Right lobe of liver (tissue), 6 donors: ENCODE measurements at regions not wholly inside any gene's neighbourhood (a gene's known extent, or its start where the extent isn't known, plus 50 kb on each side); places are given as distances from the start of the nearest gene placed in this dataset.

Source experiments
- ATAC-seq, 4 donors: fragments of 200-7000 bp; cut with Tn5 transposase; one replicate each; pipeline ENCODE4 v1.9.1; 2020; ENCODE audit warnings: mild to moderate bottlenecking in 4 of 4, moderate library complexity in 4 of 4
- DNase-seq, 3 donors: peaks; one replicate each; pipeline ENCODE4 v3.0.0-alpha.2; 2020
- H3K27ac ChIP-seq, 3 donors: fragments of 200-600 bp; one replicate each; pipeline ENCODE4 v1.8.0; 2022
- H3K27me3 ChIP-seq, 2 donors: fragments of 200-600 bp; one replicate each; pipeline ENCODE4 v1.8.0; 2022
- H3K36me3 ChIP-seq, 4 donors: fragments of 200-600 bp; sonication (generic) in 1 of 4; one replicate each; pipeline versions ENCODE4 v1.5.1 to v1.8.0; 2017 to 2022; ENCODE audit warnings: control low read depth in 1 of 4
- H3K4me1 ChIP-seq, 4 donors: fragments of 200-600 bp; sonication (generic) in 1 of 4; one replicate each; pipeline versions ENCODE4 v1.5.1 to v1.8.0; 2017 to 2022; ENCODE audit warnings: control low read depth in 1 of 4
- H3K4me3 ChIP-seq, 3 donors: fragments of 200-600 bp; one replicate each; pipeline ENCODE4 v1.8.0; 2022
- H3K9me3 ChIP-seq, 4 donors: fragments of 200-600 bp; sonication (generic) in 1 of 4; one replicate each; pipeline versions ENCODE4 v1.5.1 to v1.8.0; 2017 to 2022; ENCODE audit warnings: control low read depth in 1 of 4
- POLR2A ChIP-seq: fragments of 450-650 bp; IDR thresholded peaks from one replicate; pipeline ENCODE4 v1.6.1; 2017; ENCODE audit warnings: antibody characterized with exemption, mild to moderate bottlenecking
- WGBS: methylation state at CpG from one replicate; pipeline ENCODE4 v1.1.6; 2018; ENCODE audit warnings: low coverage, low lambda C conversion rate; ENCODE audit not compliant: insufficient coverage; ENCODE audit errors: missing lambda C conversion rate; 5-methylcytosine and 5-hydroxymethylcytosine counted together
- intact Hi-C, 2 donors: fragments of 100-400 bp; cut with DNase I; formaldehyde crosslinking; loops; one replicate each; pipeline versions ENCODE4 v1.11.2 to v1.14.1; 2022
- TF ChIP-seq, protein P1 (sequence below), 4 donors: fragments of 200-600 bp in 3 of 4; fragments of 450-650 bp in 1 of 4; IDR thresholded peaks; one replicate each; pipeline versions ENCODE4 v1.5.1 to v1.8.0; 2016 to 2022; ENCODE audit warnings: antibody characterized with exemption in 4 of 4, mild to moderate bottlenecking in 2 of 4
- donor health status: DM: no; HTN: yes; CAD: no.
- donor health status: DM: no; HTN: no; CAD: no.
- donor health status: DM: no; HTN: no; CAD: no.
- donor health status: DM: no; HTN: yes; CAD: no.
- donor health status: DM: no; HTN: yes; CAD: no.

DNA sequence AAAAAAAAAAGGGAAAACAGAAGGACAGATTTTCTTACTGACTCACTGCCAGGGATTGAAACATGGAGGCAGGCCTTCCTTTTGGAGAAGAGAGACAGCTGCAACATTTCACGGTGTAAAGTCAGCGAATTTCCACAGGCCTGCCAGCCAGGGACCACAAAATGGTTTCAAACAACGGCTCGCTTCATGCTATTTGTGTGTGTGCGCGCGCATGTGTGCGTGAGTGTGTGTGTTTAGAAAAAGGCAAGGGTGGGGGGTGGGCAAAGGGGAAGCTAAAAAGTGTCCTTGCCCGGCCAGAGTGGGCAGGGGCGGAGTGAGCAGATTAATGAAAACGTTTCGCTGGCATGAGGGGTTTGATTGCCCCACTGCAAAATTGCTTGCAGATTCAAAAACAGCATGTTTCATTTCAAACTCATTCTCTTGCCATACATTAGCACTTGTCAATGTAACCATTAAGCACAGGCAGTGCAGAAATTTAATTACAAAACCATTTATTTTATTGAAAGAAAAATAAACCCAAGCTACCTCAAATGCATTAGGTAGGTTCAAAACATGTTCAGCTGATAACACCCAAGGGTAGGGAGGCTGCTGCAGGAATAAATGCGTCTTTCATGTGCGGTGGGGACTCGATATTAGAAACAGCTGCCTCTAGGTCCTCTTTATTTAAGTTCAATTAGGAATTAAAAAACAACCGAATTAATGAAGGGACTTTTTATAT lies 182.1 kb upstream of the SIX2 start:
- Histone ChIP-seq H3K27me3 (no peaks in the 10 kb centered on the region), H3K4me1 (no peaks in the 10 kb centered on the region), H3K27ac (no peak overlapping the region), H3K9me3 (no peaks in the 10 kb centered on the region), H3K36me3 (no peaks in the 10 kb centered on the region), H3K4me3 (no peak overlapping the region)
- WGBS = 84% methylated on average over 11 of the region's 16 CpGs
- ATAC-seq (no peak), DNase-seq (no peak)
- intact Hi-C loops = no loop called here
- TF ChIP-seq POLR2A = no peak
- TF ChIP-seq, protein P1, sequence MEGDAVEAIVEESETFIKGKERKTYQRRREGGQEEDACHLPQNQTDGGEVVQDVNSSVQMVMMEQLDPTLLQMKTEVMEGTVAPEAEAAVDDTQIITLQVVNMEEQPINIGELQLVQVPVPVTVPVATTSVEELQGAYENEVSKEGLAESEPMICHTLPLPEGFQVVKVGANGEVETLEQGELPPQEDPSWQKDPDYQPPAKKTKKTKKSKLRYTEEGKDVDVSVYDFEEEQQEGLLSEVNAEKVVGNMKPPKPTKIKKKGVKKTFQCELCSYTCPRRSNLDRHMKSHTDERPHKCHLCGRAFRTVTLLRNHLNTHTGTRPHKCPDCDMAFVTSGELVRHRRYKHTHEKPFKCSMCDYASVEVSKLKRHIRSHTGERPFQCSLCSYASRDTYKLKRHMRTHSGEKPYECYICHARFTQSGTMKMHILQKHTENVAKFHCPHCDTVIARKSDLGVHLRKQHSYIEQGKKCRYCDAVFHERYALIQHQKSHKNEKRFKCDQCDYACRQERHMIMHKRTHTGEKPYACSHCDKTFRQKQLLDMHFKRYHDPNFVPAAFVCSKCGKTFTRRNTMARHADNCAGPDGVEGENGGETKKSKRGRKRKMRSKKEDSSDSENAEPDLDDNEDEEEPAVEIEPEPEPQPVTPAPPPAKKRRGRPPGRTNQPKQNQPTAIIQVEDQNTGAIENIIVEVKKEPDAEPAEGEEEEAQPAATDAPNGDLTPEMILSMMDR (IDR thresholded peaks at IDR 0.05) = no peak

DNA sequence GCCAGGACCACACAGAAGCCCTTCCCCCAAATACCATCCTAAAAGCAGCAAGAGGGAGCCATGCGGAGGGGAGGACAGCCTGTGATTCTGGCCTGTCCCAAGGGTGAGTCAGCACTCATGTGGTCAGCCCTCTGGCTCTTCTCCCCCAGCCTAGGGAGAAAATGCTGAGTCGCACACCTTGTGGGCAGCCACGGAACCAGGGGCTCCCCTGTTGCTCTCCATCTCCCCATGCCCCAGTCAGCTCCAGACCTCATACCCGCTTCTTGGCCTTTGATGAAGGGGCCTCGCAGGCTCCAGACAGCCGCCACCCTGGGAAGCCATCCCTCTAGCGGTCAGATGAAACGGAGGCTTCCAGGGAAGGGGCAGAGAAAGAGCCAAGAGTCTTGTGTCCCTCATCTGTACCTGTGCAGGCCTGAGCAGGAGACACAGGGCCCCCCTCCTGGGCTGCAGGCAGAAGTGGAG lies 181.3 kb upstream of the SIX2 start:
- Histone ChIP-seq H3K4me1 (no peaks in the 10 kb centered on the region), H3K27me3 (no peaks in the 10 kb centered on the region), H3K9me3 (no peaks in the 10 kb centered on the region), H3K27ac (no peak overlapping the region), H3K4me3 (no peak overlapping the region), H3K36me3 (no peaks in the 10 kb centered on the region)
- intact Hi-C loops = no loop called here
- ATAC-seq (no peak), DNase-seq (no peak)
- 89% methylated on average over 3 of the region's 8 CpGs for WGBS
- no peak for TF ChIP-seq POLR2A

DNA sequence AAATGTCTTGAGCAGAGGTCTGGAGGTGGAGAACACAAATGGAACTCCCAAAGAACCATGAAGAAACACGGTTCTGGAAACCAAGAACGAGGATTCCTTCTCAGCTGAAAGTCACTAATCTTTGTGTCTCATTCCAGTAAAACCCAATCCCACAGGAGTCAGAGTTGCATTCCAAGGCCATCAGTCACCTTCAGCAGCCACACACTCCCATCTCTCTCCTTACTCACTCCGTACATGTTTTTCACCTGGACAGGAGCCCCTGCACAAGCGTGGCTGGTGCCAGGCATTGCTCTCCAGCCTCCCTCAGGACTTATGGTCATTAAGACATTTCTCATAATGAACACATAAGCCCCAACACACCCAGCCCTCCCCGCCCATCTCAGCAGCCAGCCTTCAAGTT lies 175.4 kb upstream of the SIX2 start:
- WGBS = 86% methylated on average over 5 of the region's 5 CpGs
- TF ChIP-seq, protein P1 (IDR thresholded peaks at IDR 0.05) = no peak
- TF ChIP-seq POLR2A = no peak
- intact Hi-C loops = no loop called here
- Histone ChIP-seq H3K36me3 (no peaks in the 10 kb centered on the region), H3K27ac (no peak overlapping the region), H3K4me3 (no peak overlapping the region), H3K4me1 (no peaks in the 10 kb centered on the region), H3K27me3 (no peaks in the 10 kb centered on the region), H3K9me3 (no peaks in the 10 kb centered on the region)
- ATAC-seq (no peak), DNase-seq (no peak)

DNA sequence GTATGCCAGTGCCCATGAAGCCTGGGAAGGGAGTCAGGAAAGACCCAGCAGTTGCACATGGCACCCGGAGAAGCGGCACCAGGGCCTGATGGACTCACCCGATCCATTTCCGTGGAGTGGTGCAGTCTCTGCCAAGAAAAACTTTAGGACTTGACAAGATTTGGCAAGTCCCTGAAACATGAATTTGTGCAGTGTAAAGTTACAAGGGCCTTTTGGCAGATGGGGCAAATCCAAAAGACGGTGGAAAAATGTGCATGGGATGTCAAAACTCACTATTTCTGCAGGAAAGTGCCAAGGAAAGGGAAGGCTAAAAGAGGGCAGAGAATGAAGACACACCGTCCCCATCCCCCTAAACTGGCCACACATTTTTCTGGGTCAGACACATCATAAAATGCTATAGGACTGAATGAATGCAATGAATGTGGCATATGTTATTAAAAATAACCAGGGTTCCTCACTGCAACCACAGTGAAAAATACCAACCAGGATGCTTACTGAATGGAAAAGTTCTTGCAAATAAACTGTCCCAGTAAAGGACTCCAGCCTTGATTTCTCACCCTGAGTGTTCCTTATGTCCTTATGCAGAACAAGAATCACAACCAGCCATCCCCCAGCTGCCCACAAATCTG lies 173.5 kb upstream of the SIX2 start:
- H3K4me1 ChIP-seq = no peaks in the 10 kb centered on the region
- no peak overlapping the region for H3K27ac ChIP-seq
- no peaks in the 10 kb centered on the region for H3K36me3 ChIP-seq
- no peaks in the 10 kb centered on the region for H3K9me3 ChIP-seq
- ATAC-seq (no peak), DNase-seq (no peak)
- no peak overlapping the region for H3K4me3 ChIP-seq
- WGBS = 67% methylated on average over 5 of the region's 6 CpGs
- intact Hi-C loops = no loop called here
- no peaks in the 10 kb centered on the region for H3K27me3 ChIP-seq
- no peak for TF ChIP-seq POLR2A
- TF ChIP-seq, protein P1 (IDR thresholded peaks at IDR 0.05) = no peak

DNA sequence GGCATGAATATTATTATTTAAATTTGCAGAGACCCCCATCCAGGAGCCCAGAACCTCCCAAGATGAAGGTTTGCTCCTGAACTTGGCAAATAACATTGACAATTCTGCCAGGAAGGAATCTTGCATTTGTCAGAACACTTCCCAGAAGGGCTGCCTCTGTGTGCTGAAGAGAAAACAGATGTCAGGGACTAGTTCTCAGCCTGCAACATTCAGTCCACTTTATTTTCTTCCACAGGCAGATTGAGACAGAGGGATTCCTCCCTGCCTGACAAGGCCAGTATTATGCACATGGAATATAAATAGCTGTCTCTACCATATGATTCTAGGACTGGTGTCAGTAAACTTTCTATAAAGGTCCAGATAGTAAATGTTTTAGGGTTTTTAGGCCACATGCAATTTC lies 171.5 kb upstream of the SIX2 start:
- no peak for ATAC-seq
- no peak for TF ChIP-seq POLR2A
- TF ChIP-seq, protein P1 (IDR thresholded peaks at IDR 0.05) = no peak
- Histone ChIP-seq H3K36me3 (no peaks in the 10 kb centered on the region), H3K27me3 (no peaks in the 10 kb centered on the region), H3K27ac (no peak overlapping the region), H3K9me3 (no peaks in the 10 kb centered on the region), H3K4me3 (no peak overlapping the region), H3K4me1 (no peaks in the 10 kb centered on the region)
- intact Hi-C loops = no loop called here
- DNase-seq = no peak
